HepG2 (cell line): ENCODE measurements at regions not wholly inside any gene's neighbourhood (a gene's known extent, or its start where the extent isn't known, plus 50 kb on each side); places are given as distances from the start of the nearest gene placed in this dataset.

Source experiments
- ATAC-seq: fragments of 200-7000 bp; cut with Tn5 transposase; 3 replicates; pipeline ENCODE4 v1.9.1; 2020; ENCODE audit warnings: mild to moderate bottlenecking, moderate library complexity
- BruUV-seq: library from RNA; stranded (reverse); fragments of 400-500 nt; replicated peaks from 2 replicates; lab custom pipeline; 2021; lab: Mats Ljungman, UMichigan
- CTCF ChIA-PET: fragments of 300-600 bp; formaldehyde crosslinking; extraction: SDS; loops from one replicate; lab custom pipeline; 2021; ENCODE audit warnings: low total read pairs, inconsistent platforms, low intra/inter-chr PET ratio; lab: Yijun Ruan, JAX
- POLR2A ChIA-PET: fragments of 350-600 bp; sonication (Branson Sonifier 250); formaldehyde crosslinking; loops from one replicate; lab custom pipeline; 2020; ENCODE audit warnings: antibody characterized with exemption, inconsistent platforms; lab: Yijun Ruan, JAX
- DNase-seq: peaks from one replicate; pipeline ENCODE4 v3.0.0-alpha.2; 2015; ENCODE audit warnings: low spot score
- FAIRE-seq: peaks from 3 replicates; lab custom pipeline; 2011; peaks lifted over from hg19 to GRCh38; lab: Jason Lieb, UNC
- H2AFZ ChIP-seq: one replicate; pipeline ENCODE4 v1.6.1; 2011; ENCODE audit warnings: low read length, inconsistent platforms
- H3K27ac ChIP-seq: fragments of 300-600 bp; 3 replicates; pipeline ENCODE4 v1.8.0; 2011; ENCODE audit warnings: mixed run types, mild to moderate bottlenecking, mixed read lengths, low read length, inconsistent platforms; ENCODE audit not compliant: insufficient read depth; ENCODE audit errors: extremely low read length
- H3K27me3 ChIP-seq, 2 experiments: fragments of 200-600 bp in 1 of 2; 2 replicates in 1 of 2; 3 replicates in 1 of 2; pipeline versions ENCODE4 v1.6.0 to v1.8.0; 2011; ENCODE audit warnings: low read length in 2 of 2, mild to moderate bottlenecking in 2 of 2, moderate library complexity in 2 of 2, inconsistent platforms in 1 of 2; ENCODE audit not compliant: insufficient read depth in 2 of 2, control insufficient read depth in 1 of 2
- H3K36me3 ChIP-seq, 2 experiments: fragments of 200-600 bp in 1 of 2; replicated peaks in 1 of 2; 2 replicates in 1 of 2; 3 replicates in 1 of 2; pipeline versions ENCODE4 v1.5.1 to v1.8.0; 2011; ENCODE audit warnings: low read length in 2 of 2, inconsistent platforms in 1 of 2; ENCODE audit not compliant: insufficient read depth in 2 of 2, control insufficient read depth in 1 of 2
- H3K4me1 ChIP-seq: 2 replicates; pipeline ENCODE4 v1.5.1; 2012; ENCODE audit warnings: low read length, inconsistent platforms; ENCODE audit not compliant: insufficient read depth
- H3K4me2 ChIP-seq: 2 replicates; pipeline ENCODE4 v1.6.0; 2011; ENCODE audit warnings: low read depth, low read length, inconsistent platforms
- H3K4me3 ChIP-seq, 3 experiments: fragments of 200-600 bp in 1 of 3; sonication (generic), shearing (Covaris generic) in 1 of 3; replicated peaks in 1 of 3; 2 replicates each; pipeline ENCODE4 v1.5.1; 2011 to 2016; ENCODE audit warnings: low read length in 3 of 3, inconsistent platforms in 2 of 3, low read depth in 2 of 3, mild to moderate bottlenecking in 2 of 3, control low read depth in 1 of 3, mixed read lengths in 1 of 3; ENCODE audit not compliant: insufficient read depth in 1 of 3
- H3K79me2 ChIP-seq: one replicate; pipeline ENCODE4 v1.6.1; 2011; ENCODE audit warnings: low read length, inconsistent platforms; ENCODE audit not compliant: insufficient read depth
- H3K9ac ChIP-seq: 2 replicates; pipeline ENCODE4 v1.6.0; 2011; ENCODE audit warnings: mild to moderate bottlenecking, low read depth, low read length, inconsistent platforms; ENCODE audit not compliant: insufficient read depth
- H3K9me3 ChIP-seq: 2 replicates; pipeline ENCODE4 v1.5.1; 2012; ENCODE audit warnings: mild to moderate bottlenecking, low read length
- H4K20me1 ChIP-seq: 2 replicates; pipeline ENCODE4 v1.6.0; 2011; ENCODE audit warnings: inconsistent platforms, mild to moderate bottlenecking, low read length, moderate library complexity; ENCODE audit not compliant: insufficient read depth
- E2F5 ChIP-seq: sonication (generic); formaldehyde crosslinking; conservative IDR thresholded peaks from 2 replicates; pipeline ENCODE4 v1.4.0; 2020; ENCODE audit warnings: missing genetic modification reagents
- ESRRA ChIP-seq: sonication (generic); formaldehyde crosslinking; IDR thresholded peaks from 2 replicates; pipeline ENCODE4 v1.5.1; 2020; ENCODE audit warnings: mild to moderate bottlenecking, low read depth, missing genetic modification reagents
- FOXC1 ChIP-seq: sonication (generic); formaldehyde crosslinking; IDR thresholded peaks from 2 replicates; pipeline ENCODE4 v1.8.0; 2022; ENCODE audit warnings: mild to moderate bottlenecking, missing genetic modification reagents, borderline replicate concordance
- ISX ChIP-seq: sonication (generic); formaldehyde crosslinking; conservative IDR thresholded peaks from 2 replicates; pipeline ENCODE4 v1.5.0; 2020; ENCODE audit warnings: missing genetic modification reagents
- KDM4B ChIP-seq: sonication (generic); formaldehyde crosslinking; IDR thresholded peaks from 2 replicates; pipeline ENCODE4 v1.4.0; 2020; ENCODE audit warnings: missing genetic modification reagents
- PBX3 ChIP-seq: sonication (generic); formaldehyde crosslinking; IDR thresholded peaks from 2 replicates; pipeline ENCODE4 v1.8.1; 2023; ENCODE audit warnings: missing genetic modification reagents, inconsistent platforms, borderline replicate concordance
- PHF20 ChIP-seq: sonication (generic); formaldehyde crosslinking; IDR thresholded peaks from 2 replicates; pipeline ENCODE4 v1.5.0; 2020; ENCODE audit warnings: mild to moderate bottlenecking, missing genetic modification reagents
- RFX3 ChIP-seq: IDR thresholded peaks from 2 replicates; pipeline ENCODE4 v1.6.1; 2016; ENCODE audit warnings: missing biosample characterization, missing genetic modification reagents
- SMARCE1 ChIP-seq: fragments of 450-650 bp; IDR thresholded peaks from 2 replicates; pipeline ENCODE4 v1.6.1; 2017; ENCODE audit warnings: borderline replicate concordance
- SP5 ChIP-seq: IDR thresholded peaks from 2 replicates; pipeline ENCODE4 v1.6.1; 2016; ENCODE audit warnings: low read depth, borderline replicate concordance
- TBX3 ChIP-seq: fragments of 450-650 bp; IDR thresholded peaks from 2 replicates; pipeline ENCODE4 v1.6.1; 2017; ENCODE audit warnings: antibody characterized with exemption, mild to moderate bottlenecking, inconsistent platforms, borderline replicate concordance
- XBP1 ChIP-seq: sonication (generic); formaldehyde crosslinking; IDR thresholded peaks from 2 replicates; pipeline ENCODE4 v1.5.0; 2020; ENCODE audit warnings: missing genetic modification reagents
- ZNF333 ChIP-seq: sonication (generic); formaldehyde crosslinking; IDR thresholded peaks from 2 replicates; pipeline ENCODE4 v1.4.0; 2020; ENCODE audit warnings: mild to moderate bottlenecking, missing genetic modification reagents, borderline replicate concordance
- ZNF382 ChIP-seq: sonication (generic); formaldehyde crosslinking; IDR thresholded peaks from 2 replicates; pipeline ENCODE4 v1.5.0; 2020; ENCODE audit warnings: missing genetic modification reagents, mild to moderate bottlenecking, borderline replicate concordance
- ZNF607 ChIP-seq: sonication (generic); formaldehyde crosslinking; IDR thresholded peaks from 2 replicates; pipeline ENCODE4 v1.5.1; 2020; ENCODE audit warnings: missing genetic modification reagents, mild to moderate bottlenecking, borderline replicate concordance
- ZNF687 ChIP-seq: sonication (generic); formaldehyde crosslinking; IDR thresholded peaks from 2 replicates; pipeline ENCODE4 v1.5.1; 2020; ENCODE audit warnings: mild to moderate bottlenecking, missing genetic modification reagents, moderate library complexity
- ZNF883 ChIP-seq: sonication (generic); formaldehyde crosslinking; IDR thresholded peaks from 2 replicates; pipeline ENCODE4 v1.5.1; 2020; ENCODE audit warnings: mild to moderate bottlenecking, missing genetic modification reagents; ENCODE audit errors: not compliant biosample characterization
- WGBS: methylation state at CpG from one replicate; pipeline ENCODE4 v1.1.6; 2017; ENCODE audit warnings: low lambda C conversion rate; 5-methylcytosine and 5-hydroxymethylcytosine counted together
- in situ Hi-C: cut with HindIII; loops from 2 replicates; pipeline ENCODE4 v1.10.0; 2017; ENCODE audit warnings: low pct_unique_long_range_greater_than_20kb; ENCODE audit not compliant: extremely low pct_ligation_motif_present
- intact Hi-C: fragments of 100-400 bp; cut with micrococcal nuclease; formaldehyde crosslinking; loops from one replicate; pipeline ENCODE4 v1.10.0; 2022; ENCODE audit not compliant: unreplicated experiment
- TF ChIP-seq, protein P1 (sequence below): sonication (generic); formaldehyde crosslinking; IDR thresholded peaks from 2 replicates; pipeline ENCODE4 v1.5.0; 2020; ENCODE audit warnings: missing genetic modification reagents, mild to moderate bottlenecking, borderline replicate concordance

DNA sequence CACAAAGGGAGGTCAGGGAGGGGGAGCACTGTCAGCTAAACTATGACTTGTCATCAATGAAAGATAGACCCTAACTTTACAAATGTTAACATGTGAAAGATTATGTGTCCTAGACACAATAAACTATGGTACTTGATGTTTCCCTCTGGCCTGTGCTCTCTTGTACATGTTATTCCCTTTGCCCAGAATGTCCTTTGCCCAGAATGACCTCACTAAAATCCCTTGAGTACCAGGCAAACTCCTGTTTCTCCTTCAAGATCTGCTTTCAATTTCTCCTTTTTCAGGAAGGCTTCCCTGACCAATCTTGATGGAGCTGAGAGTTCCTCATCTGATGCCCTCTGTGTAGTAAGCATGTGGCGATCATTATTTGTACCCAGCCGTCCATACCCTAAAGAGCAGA is 143.1 kb downstream of the ZNF365 start (continued):
- TF ChIP-seq SP5 (CRISPR knock-in tag) (no peak), FOXC1 (CRISPR knock-in tag) (no peak), ESRRA (CRISPR knock-in tag) (no peak), ZNF333 (CRISPR knock-in tag) (no peak), ZNF883 (CRISPR knock-in tag) (no peak), ISX (CRISPR knock-in tag) (no peak), ZNF382 (no peak), PBX3 (no peak)

DNA sequence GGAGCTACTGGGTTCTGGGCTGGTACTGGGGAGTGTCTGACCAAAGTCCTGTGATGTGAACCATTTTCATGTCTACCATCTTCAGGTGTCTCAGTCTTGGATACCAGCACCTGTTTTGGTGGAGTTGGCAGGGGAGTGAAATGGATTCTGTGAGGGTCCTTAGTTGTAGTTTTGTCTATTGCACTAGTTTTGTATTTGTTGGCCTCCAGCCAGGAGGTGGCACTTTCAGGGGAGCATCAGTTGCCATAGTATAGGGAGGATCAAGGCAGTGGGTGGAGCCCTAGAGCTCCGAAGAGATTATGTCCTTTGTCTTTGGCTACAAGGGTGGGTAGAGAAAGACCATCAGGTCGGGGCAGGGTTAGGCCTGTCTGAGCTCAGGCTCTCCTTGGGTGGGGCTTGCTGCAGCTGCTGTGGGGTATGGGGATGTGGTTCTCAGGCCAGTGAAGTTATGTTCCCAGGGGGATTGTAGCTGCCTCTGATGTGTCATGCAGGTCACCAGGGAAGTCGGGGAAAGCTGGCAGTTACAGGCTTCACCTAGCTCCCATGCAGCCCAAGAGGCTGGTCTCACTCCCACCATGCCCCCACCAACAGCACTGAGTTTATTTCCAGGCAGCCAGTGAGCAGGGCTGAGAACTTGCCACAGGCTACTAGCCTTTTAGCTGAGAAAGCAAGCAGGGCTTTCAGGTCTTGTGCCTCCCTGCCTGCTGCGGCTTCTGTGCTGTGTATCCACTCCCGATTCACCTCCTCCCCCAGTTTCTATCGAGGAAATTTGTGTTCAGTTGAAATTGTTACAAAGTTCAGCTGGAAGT is 153.1 kb downstream of the ZNF365 start:
- BruUV-seq = no TSS peak
- Histone ChIP-seq H4K20me1 (no peaks in the 10 kb centered on the region), H3K79me2 (no peaks in the 10 kb centered on the region)
- TF ChIP-seq SMARCE1 (no peak), TBX3 (no peak), ZNF687 (no peak), RFX3 (CRISPR knock-in tag) (no peak), PHF20 (no peak), XBP1 (CRISPR knock-in tag) (no peak), KDM4B (CRISPR knock-in tag) (no peak), ZNF607 (no peak), E2F5 (CRISPR knock-in tag) (no peak)
- TF ChIP-seq, protein P1, sequence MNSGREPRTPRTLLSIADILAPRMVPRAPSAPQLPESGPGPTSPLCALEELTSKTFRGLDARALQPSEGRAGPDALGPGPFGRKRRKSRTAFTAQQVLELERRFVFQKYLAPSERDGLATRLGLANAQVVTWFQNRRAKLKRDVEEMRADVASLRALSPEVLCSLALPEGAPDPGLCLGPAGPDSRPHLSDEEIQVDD (CRISPR knock-in tag) = no peak

More for the DNA sequence above, 153.1 kb downstream of the ZNF365 start:
- Histone ChIP-seq H3K4me3 (no peak overlapping the region), H3K9ac (no peak overlapping the region), H3K27ac (no peak overlapping the region), H3K4me1 (peaks cover 14% of the 10 kb centered on the region; the same call in 1 of the 2 replicates), H3K9me3 (no peaks in the 10 kb centered on the region), H3K4me2 (no peak overlapping the region), H2AFZ (no peak overlapping the region), H3K36me3 (no peaks in the 10 kb centered on the region), H3K27me3 (no peaks in the 10 kb centered on the region; a peak in 1 of 5 replicates)
- ATAC-seq = no peak
- WGBS = 22% methylated on average over 5 of the region's 6 CpGs
- FAIRE-seq = no peak
- in situ Hi-C loops (no loop called here), intact Hi-C loops (no loop called here)
- ChIA-PET POLR2A (no interaction called here), CTCF (no interaction called here)
- DNase-seq = no peak
